ENCODE measurements at regions not wholly inside any gene's neighbourhood (a gene's known extent, or its start where the extent isn't known, plus 50 kb on each side); places are given as distances from the start of the nearest gene placed in this dataset.

- no peak overlapping the region for H3K4me3 ChIP-seq (ENCODE audit: low read depth, poor library complexity, severe bottlenecking)
- intact Hi-C loops (cut with DNase I; ENCODE audit: low total_unique reads) = no loop called here
- WGBS, 2 donors = 91 to 96% methylated on average over 5 of the region's 5 CpGs
- DNase-seq (ENCODE audit: low spot score in 2 of 2) = no peak
- TF ChIP-seq CTCF (IDR thresholded peaks at IDR 0.05) = no peak
- no peak for TF ChIP-seq POLR2A (IDR thresholded peaks at IDR 0.05)
Measured at GRCh38 chr15:94162939-94163338, 68.4 kb upstream of the MCTP2 start.

GRCh38 chr15:94154255-94154654 lies 77.1 kb upstream of the MCTP2 start:
- no peak overlapping the region for H3K4me3 ChIP-seq (ENCODE audit: low read depth, poor library complexity, severe bottlenecking)
- TF ChIP-seq CTCF (IDR thresholded peaks at IDR 0.05) (no peak), POLR2A (IDR thresholded peaks at IDR 0.05) (no peak)
- no peak for DNase-seq (ENCODE audit: low spot score in 2 of 2)
- 85 to 88% methylated on average over 3 of the region's 3 CpGs for WGBS, 2 donors
- intact Hi-C loops (cut with DNase I; ENCODE audit: low total_unique reads) = no loop called here

GRCh38 chr15:94145046-94145445 lies 86.3 kb upstream of the MCTP2 start:
- TF ChIP-seq POLR2A (IDR thresholded peaks at IDR 0.05) (no peak), CTCF (IDR thresholded peaks at IDR 0.05) (no peak)
- 80 to 88% methylated on average over 4 of the region's 4 CpGs for WGBS, 2 donors
- no peak overlapping the region for H3K4me3 ChIP-seq (ENCODE audit: low read depth, poor library complexity, severe bottlenecking)
- intact Hi-C loops (cut with DNase I; ENCODE audit: low total_unique reads) = no loop called here
- DNase-seq (ENCODE audit: low spot score in 2 of 2) = no peak

- H3K4me3 ChIP-seq (ENCODE audit: low read depth, poor library complexity, severe bottlenecking) = no peak overlapping the region
- WGBS, 2 donors = 91 to 93% methylated on average over 2 of the region's 2 CpGs
- TF ChIP-seq CTCF (IDR thresholded peaks at IDR 0.05) (no peak), POLR2A (IDR thresholded peaks at IDR 0.05) (no peak)
- no peak for DNase-seq (ENCODE audit: low spot score in 2 of 2)
- intact Hi-C loops (cut with DNase I; ENCODE audit: low total_unique reads) = no loop called here
Measured at GRCh38 chr15:94141802-94142201, 89.6 kb upstream of the MCTP2 start.

GRCh38 chr15:94135486-94136147 lies 95.7 kb upstream of the MCTP2 start:
- TF ChIP-seq CTCF (IDR thresholded peaks at IDR 0.05) (no peak), POLR2A (IDR thresholded peaks at IDR 0.05) (no peak)
- no peak overlapping the region for H3K4me3 ChIP-seq (ENCODE audit: low read depth, poor library complexity, severe bottlenecking)
- no peak for DNase-seq (ENCODE audit: low spot score in 2 of 2)
- WGBS, 2 donors = 23 to 34% methylated on average over 1 of the region's 1 CpG
- intact Hi-C loops (cut with DNase I; ENCODE audit: low total_unique reads) = no loop called here

GRCh38 chr15:94131875-94132274 lies 99.5 kb upstream of the MCTP2 start:
- no peak for DNase-seq (ENCODE audit: low spot score in 2 of 2)
- no peak overlapping the region for H3K4me3 ChIP-seq (ENCODE audit: low read depth, poor library complexity, severe bottlenecking)
- intact Hi-C loops (cut with DNase I; ENCODE audit: low total_unique reads) = no loop called here
- TF ChIP-seq CTCF (IDR thresholded peaks at IDR 0.05) (no peak), POLR2A (IDR thresholded peaks at IDR 0.05) (no peak)
